HepG2 (cell line): ENCODE measurements at regions not wholly inside any gene's neighbourhood (a gene's known extent, or its start where the extent isn't known, plus 50 kb on each side); places are given as distances from the start of the nearest gene placed in this dataset.

Experiments
- ATAC-seq: fragments of 200-7000 bp; cut with Tn5 transposase; 3 replicates; pipeline ENCODE4 v1.9.1; 2020; ENCODE audit warnings: mild to moderate bottlenecking, moderate library complexity
- BruUV-seq: library from RNA; stranded (reverse); fragments of 400-500 nt; replicated peaks from 2 replicates; lab custom pipeline; 2021; lab: Mats Ljungman, UMichigan
- CTCF ChIA-PET: fragments of 300-600 bp; formaldehyde crosslinking; extraction: SDS; loops from one replicate; lab custom pipeline; 2021; ENCODE audit warnings: low total read pairs, inconsistent platforms, low intra/inter-chr PET ratio; lab: Yijun Ruan, JAX
- POLR2A ChIA-PET: fragments of 350-600 bp; sonication (Branson Sonifier 250); formaldehyde crosslinking; loops from one replicate; lab custom pipeline; 2020; ENCODE audit warnings: antibody characterized with exemption, inconsistent platforms; lab: Yijun Ruan, JAX
- DNase-seq: peaks from one replicate; pipeline ENCODE4 v3.0.0-alpha.2; 2015; ENCODE audit warnings: low spot score
- FAIRE-seq: peaks from 3 replicates; lab custom pipeline; 2011; peaks lifted over from hg19 to GRCh38; lab: Jason Lieb, UNC
- H2AFZ ChIP-seq: one replicate; pipeline ENCODE4 v1.6.1; 2011; ENCODE audit warnings: low read length, inconsistent platforms
- H3K27ac ChIP-seq: fragments of 300-600 bp; 3 replicates; pipeline ENCODE4 v1.8.0; 2011; ENCODE audit warnings: mixed run types, mild to moderate bottlenecking, mixed read lengths, low read length, inconsistent platforms; ENCODE audit not compliant: insufficient read depth; ENCODE audit errors: extremely low read length
- H3K27me3 ChIP-seq, 2 experiments: fragments of 200-600 bp in 1 of 2; 2 replicates in 1 of 2; 3 replicates in 1 of 2; pipeline versions ENCODE4 v1.6.0 to v1.8.0; 2011; ENCODE audit warnings: low read length in 2 of 2, mild to moderate bottlenecking in 2 of 2, moderate library complexity in 2 of 2, inconsistent platforms in 1 of 2; ENCODE audit not compliant: insufficient read depth in 2 of 2, control insufficient read depth in 1 of 2
- H3K36me3 ChIP-seq, 2 experiments: fragments of 200-600 bp in 1 of 2; replicated peaks in 1 of 2; 2 replicates in 1 of 2; 3 replicates in 1 of 2; pipeline versions ENCODE4 v1.5.1 to v1.8.0; 2011; ENCODE audit warnings: low read length in 2 of 2, inconsistent platforms in 1 of 2; ENCODE audit not compliant: insufficient read depth in 2 of 2, control insufficient read depth in 1 of 2
- H3K4me1 ChIP-seq: 2 replicates; pipeline ENCODE4 v1.5.1; 2012; ENCODE audit warnings: low read length, inconsistent platforms; ENCODE audit not compliant: insufficient read depth
- H3K4me2 ChIP-seq: 2 replicates; pipeline ENCODE4 v1.6.0; 2011; ENCODE audit warnings: low read depth, low read length, inconsistent platforms
- H3K4me3 ChIP-seq, 3 experiments: fragments of 200-600 bp in 1 of 3; sonication (generic), shearing (Covaris generic) in 1 of 3; replicated peaks in 1 of 3; 2 replicates each; pipeline ENCODE4 v1.5.1; 2011 to 2016; ENCODE audit warnings: low read length in 3 of 3, inconsistent platforms in 2 of 3, low read depth in 2 of 3, mild to moderate bottlenecking in 2 of 3, control low read depth in 1 of 3, mixed read lengths in 1 of 3; ENCODE audit not compliant: insufficient read depth in 1 of 3
- H3K79me2 ChIP-seq: one replicate; pipeline ENCODE4 v1.6.1; 2011; ENCODE audit warnings: low read length, inconsistent platforms; ENCODE audit not compliant: insufficient read depth
- H3K9ac ChIP-seq: 2 replicates; pipeline ENCODE4 v1.6.0; 2011; ENCODE audit warnings: mild to moderate bottlenecking, low read depth, low read length, inconsistent platforms; ENCODE audit not compliant: insufficient read depth
- H3K9me3 ChIP-seq: 2 replicates; pipeline ENCODE4 v1.5.1; 2012; ENCODE audit warnings: mild to moderate bottlenecking, low read length
- H4K20me1 ChIP-seq: 2 replicates; pipeline ENCODE4 v1.6.0; 2011; ENCODE audit warnings: inconsistent platforms, mild to moderate bottlenecking, low read length, moderate library complexity; ENCODE audit not compliant: insufficient read depth
- ATF1 ChIP-seq: IDR thresholded peaks from 2 replicates; pipeline ENCODE4 v1.6.1; 2016; ENCODE audit warnings: mild to moderate bottlenecking, control low read depth
- CCAR2 ChIP-seq: fragments of 200-400 bp; formaldehyde crosslinking; optimal IDR thresholded peaks from 2 replicates; pipeline ENCODE3; 2018; ENCODE audit warnings: low read depth, mild to moderate bottlenecking, low read length, moderate library complexity
- FOXC1 ChIP-seq: sonication (generic); formaldehyde crosslinking; IDR thresholded peaks from 2 replicates; pipeline ENCODE4 v1.8.0; 2022; ENCODE audit warnings: mild to moderate bottlenecking, missing genetic modification reagents, borderline replicate concordance
- MEF2D ChIP-seq: sonication (generic); formaldehyde crosslinking; IDR thresholded peaks from 2 replicates; pipeline ENCODE4 v1.5.1; 2020; ENCODE audit warnings: mild to moderate bottlenecking, missing genetic modification reagents
- MEIS2 ChIP-seq: sonication (generic); formaldehyde crosslinking; IDR thresholded peaks from 2 replicates; pipeline ENCODE4 v1.9.0; 2021; ENCODE audit warnings: mild to moderate bottlenecking, missing genetic modification reagents
- NR3C1 ChIP-seq: sonication (generic); formaldehyde crosslinking; IDR thresholded peaks from 2 replicates; pipeline ENCODE4 v1.4.0; 2020; ENCODE audit warnings: missing genetic modification reagents
- PPARG ChIP-seq: conservative IDR thresholded peaks from 2 replicates; pipeline ENCODE4 v1.6.1; 2016; ENCODE audit warnings: missing biosample characterization, missing genetic modification reagents
- ZBED4 ChIP-seq: sonication (generic); formaldehyde crosslinking; IDR thresholded peaks from 2 replicates; pipeline ENCODE4 v1.4.0; 2020; ENCODE audit warnings: missing genetic modification reagents, borderline replicate concordance
- ZBTB2 ChIP-seq: sonication (generic); formaldehyde crosslinking; IDR thresholded peaks from 2 replicates; pipeline ENCODE4 v1.8.0; 2022; ENCODE audit warnings: low read depth, missing genetic modification reagents
- ZNF264 ChIP-seq: sonication (generic); formaldehyde crosslinking; IDR thresholded peaks from 2 replicates; pipeline ENCODE4 v1.4.0; 2020; ENCODE audit warnings: missing genetic modification reagents
- ZNF276 ChIP-seq: sonication (generic); formaldehyde crosslinking; IDR thresholded peaks from 2 replicates; pipeline ENCODE4 v1.4.0; 2020; ENCODE audit warnings: mild to moderate bottlenecking, low read depth, missing genetic modification reagents
- ZNF354B ChIP-seq: sonication (generic); formaldehyde crosslinking; IDR thresholded peaks from 2 replicates; pipeline ENCODE4 v1.8.0; 2022; ENCODE audit warnings: mild to moderate bottlenecking, missing genetic modification reagents
- ZNF441 ChIP-seq: sonication (generic); formaldehyde crosslinking; IDR thresholded peaks from 2 replicates; pipeline ENCODE4 v1.7.0; 2021; ENCODE audit warnings: missing genetic modification reagents, borderline replicate concordance
- WGBS: methylation state at CpG from one replicate; pipeline ENCODE4 v1.1.6; 2017; ENCODE audit warnings: low lambda C conversion rate; 5-methylcytosine and 5-hydroxymethylcytosine counted together
- in situ Hi-C: cut with HindIII; loops from 2 replicates; pipeline ENCODE4 v1.10.0; 2017; ENCODE audit warnings: low pct_unique_long_range_greater_than_20kb; ENCODE audit not compliant: extremely low pct_ligation_motif_present
- intact Hi-C: fragments of 100-400 bp; cut with micrococcal nuclease; formaldehyde crosslinking; loops from one replicate; pipeline ENCODE4 v1.10.0; 2022; ENCODE audit not compliant: unreplicated experiment
- TF ChIP-seq, protein P1 (sequence below): sonication (generic); formaldehyde crosslinking; conservative IDR thresholded peaks from 2 replicates; pipeline ENCODE4 v1.8.0; 2022; ENCODE audit warnings: mild to moderate bottlenecking, moderate library complexity, missing genetic modification reagents
- TF ChIP-seq, protein P2 (sequence below): sonication (generic); formaldehyde crosslinking; IDR thresholded peaks from 2 replicates; pipeline ENCODE4 v1.4.0; 2020; ENCODE audit warnings: missing genetic modification reagents

- TF ChIP-seq ZBED4, result no peak
- no peak for TF ChIP-seq ZNF276 (CRISPR knock-in tag)
- no peak for TF ChIP-seq ATF1
- no peak for TF ChIP-seq CCAR2
- no peak for TF ChIP-seq NR3C1
- no peak for TF ChIP-seq FOXC1
- no peak for TF ChIP-seq ZNF354B (CRISPR knock-in tag)
These were observed 529.5 kb upstream of the CDH8 start (continued) for GRCh38 chr16:62565706-62566105.

GRCh38 chr16:62564291-62564690, 528.1 kb upstream of the CDH8 start:
- no peak for TF ChIP-seq MEF2D
- no peak for TF ChIP-seq ZBTB2 (CRISPR knock-in tag)
- TF ChIP-seq, protein P1, sequence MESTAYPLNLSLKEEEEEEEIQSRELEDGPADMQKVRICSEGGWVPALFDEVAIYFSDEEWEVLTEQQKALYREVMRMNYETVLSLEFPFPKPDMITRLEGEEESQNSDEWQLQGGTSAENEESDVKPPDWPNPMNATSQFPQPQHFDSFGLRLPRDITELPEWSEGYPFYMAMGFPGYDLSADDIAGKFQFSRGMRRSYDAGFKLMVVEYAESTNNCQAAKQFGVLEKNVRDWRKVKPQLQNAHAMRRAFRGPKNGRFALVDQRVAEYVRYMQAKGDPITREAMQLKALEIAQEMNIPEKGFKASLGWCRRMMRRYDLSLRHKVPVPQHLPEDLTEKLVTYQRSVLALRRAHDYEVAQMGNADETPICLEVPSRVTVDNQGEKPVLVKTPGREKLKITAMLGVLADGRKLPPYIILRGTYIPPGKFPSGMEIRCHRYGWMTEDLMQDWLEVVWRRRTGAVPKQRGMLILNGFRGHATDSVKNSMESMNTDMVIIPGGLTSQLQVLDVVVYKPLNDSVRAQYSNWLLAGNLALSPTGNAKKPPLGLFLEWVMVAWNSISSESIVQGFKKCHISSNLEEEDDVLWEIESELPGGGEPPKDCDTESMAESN (CRISPR knock-in tag), result no peak
- TF ChIP-seq, protein P2, sequence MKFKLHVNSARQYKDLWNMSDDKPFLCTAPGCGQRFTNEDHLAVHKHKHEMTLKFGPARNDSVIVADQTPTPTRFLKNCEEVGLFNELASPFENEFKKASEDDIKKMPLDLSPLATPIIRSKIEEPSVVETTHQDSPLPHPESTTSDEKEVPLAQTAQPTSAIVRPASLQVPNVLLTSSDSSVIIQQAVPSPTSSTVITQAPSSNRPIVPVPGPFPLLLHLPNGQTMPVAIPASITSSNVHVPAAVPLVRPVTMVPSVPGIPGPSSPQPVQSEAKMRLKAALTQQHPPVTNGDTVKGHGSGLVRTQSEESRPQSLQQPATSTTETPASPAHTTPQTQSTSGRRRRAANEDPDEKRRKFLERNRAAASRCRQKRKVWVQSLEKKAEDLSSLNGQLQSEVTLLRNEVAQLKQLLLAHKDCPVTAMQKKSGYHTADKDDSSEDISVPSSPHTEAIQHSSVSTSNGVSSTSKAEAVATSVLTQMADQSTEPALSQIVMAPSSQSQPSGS, result no peak
- no peak for TF ChIP-seq MEIS2
- TF ChIP-seq ZNF264, result no peak
- TF ChIP-seq ZNF441 (CRISPR knock-in tag), result no peak
- TF ChIP-seq PPARG (CRISPR knock-in tag), result no peak
- ChIA-PET POLR2A (no interaction called here), CTCF (no interaction called here)
- Histone ChIP-seq H3K4me2 (no peak overlapping the region), H2AFZ (no peak overlapping the region), H3K27ac (no peak overlapping the region), H3K79me2 (no peaks in the 10 kb centered on the region), H3K36me3 (no peaks in the 10 kb centered on the region), H4K20me1 (no peaks in the 10 kb centered on the region), H3K4me1 (no peaks in the 10 kb centered on the region), H3K4me3 (no peak overlapping the region), H3K9ac (no peak overlapping the region), H3K9me3 (peaks cover 96% of the 10 kb centered on the region), H3K27me3 (no peaks in the 10 kb centered on the region)
- intact Hi-C loops, result no loop called here
- DNase-seq (no peak), FAIRE-seq (no peak), ATAC-seq (no peak)
- WGBS, result under 1% methylated on average over 2 of the region's 2 CpGs
- BruUV-seq, result no TSS peak
- in situ Hi-C loops, result no loop called here
